ENCODE measurements at regions not wholly inside any gene's neighbourhood (a gene's known extent, or its start where the extent isn't known, plus 50 kb on each side); places are given as distances from the start of the nearest gene placed in this dataset.
A peak's percentile ranks its signal among the peaks of the same experiment; 100 is the strongest.

GRCh38 chr3:30170681-30171438 is 435.5 kb upstream of the TGFBR2 start:
- DNase-seq, result no peak

GRCh38 chr3:30174357-30174756 is 432.0 kb upstream of the TGFBR2 start:
- DNase-seq, result no peak

GRCh38 chr3:30180310-30181177 is 425.9 kb upstream of the TGFBR2 start:
- no peak for DNase-seq

- DNase-seq, result no peak
Observed at GRCh38 chr3:30181178-30181465, 425.3 kb upstream of the TGFBR2 start.

GRCh38 chr3:30181581-30181980 is 424.8 kb upstream of the TGFBR2 start:
- no peak for DNase-seq

- DNase-seq, result no peak
Observed at GRCh38 chr3:30183421-30183820, 423.0 kb upstream of the TGFBR2 start.

GRCh38 chr3:30184091-30184810 is 422.1 kb upstream of the TGFBR2 start:
- DNase-seq, result no peak

GRCh38 chr3:30185872-30186271 is 420.5 kb upstream of the TGFBR2 start:
- DNase-seq, result no peak

- no peak for DNase-seq
Observed at GRCh38 chr3:30186741-30187219, 419.6 kb upstream of the TGFBR2 start.

GRCh38 chr3:30187366-30187765 is 419.0 kb upstream of the TGFBR2 start:
- DNase-seq, result no peak

- no peak for DNase-seq
Observed at GRCh38 chr3:30188713-30189112, 417.7 kb upstream of the TGFBR2 start.

- DNase-seq, result no peak
Observed at GRCh38 chr3:30189900-30190299, 416.5 kb upstream of the TGFBR2 start.

- DNase-seq, result no peak
Observed at GRCh38 chr3:30193625-30194044, 412.8 kb upstream of the TGFBR2 start.

GRCh38 chr3:30195352-30195751 is 411.0 kb upstream of the TGFBR2 start:
- DNase-seq, result no peak

- no peak for DNase-seq
Observed at GRCh38 chr3:30198162-30198561, 408.2 kb upstream of the TGFBR2 start.

- DNase-seq, result peak; percentile 74 to 77
Observed at GRCh38 chr3:30199096-30199759, 407.2 kb upstream of the TGFBR2 start.

GRCh38 chr3:30199855-30200254 is 406.5 kb upstream of the TGFBR2 start:
- no peak for DNase-seq

- DNase-seq, result no peak
Observed at GRCh38 chr3:30201715-30202114, 404.7 kb upstream of the TGFBR2 start.

GRCh38 chr3:30203301-30203700 is 403.1 kb upstream of the TGFBR2 start:
- no peak for DNase-seq

GRCh38 chr3:30204126-30204525 is 402.3 kb upstream of the TGFBR2 start:
- no peak for DNase-seq

- no peak for DNase-seq
Observed at GRCh38 chr3:30206051-30206450, 400.4 kb upstream of the TGFBR2 start.

GRCh38 chr3:30221619-30222018 is 384.8 kb upstream of the TGFBR2 start:
- no peak for DNase-seq

GRCh38 chr3:30222441-30222840 is 384.0 kb upstream of the TGFBR2 start:
- no peak for DNase-seq
